H1 (cell line): ENCODE measurements at regions not wholly inside any gene's neighbourhood (a gene's known extent, or its start where the extent isn't known, plus 50 kb on each side); places are given as distances from the start of the nearest gene placed in this dataset.
A peak's percentile ranks its signal among the peaks of the same experiment; 100 is the strongest.

Experiments
- CTCF ChIA-PET: fragments of 300-600 bp; sonication (Branson Sonifier 250); formaldehyde crosslinking; loops from one replicate; lab custom pipeline; 2021; ENCODE audit not compliant: partially characterized antibody; lab: Charles Lee
- POLR2A ChIA-PET: fragments of 300-600 bp; sonication (Branson Sonifier 250); formaldehyde crosslinking; loops from one replicate; lab custom pipeline; 2021; ENCODE audit warnings: inconsistent platforms; ENCODE audit not compliant: partially characterized antibody; lab: Charles Lee
- DNase-seq, 2 experiments: peaks; one replicate each; pipeline versions ENCODE4 v3.0.0 to v3.0.0-alpha.2; 2010 to 2022; ENCODE audit warnings: low spot score in 2 of 2, low read depth in 1 of 2, mixed read lengths in 1 of 2
- FAIRE-seq: peaks from 2 replicates; lab custom pipeline; 2011; peaks lifted over from hg19 to GRCh38; lab: Jason Lieb, UNC
- H2AFZ ChIP-seq: 2 replicates; pipeline ENCODE4 v1.8.1; 2012; ENCODE audit warnings: low read length, inconsistent platforms
- H2AK5ac ChIP-seq: 2 replicates; pipeline ENCODE4 v1.6.1; 2013; ENCODE audit warnings: low read depth, low read length
- H2BK120ac ChIP-seq: replicated peaks from 2 replicates; pipeline ENCODE3; 2013; ENCODE audit warnings: low read depth, low read length, inconsistent platforms
- H2BK12ac ChIP-seq: 2 replicates; pipeline ENCODE4 v1.6.1; 2013; ENCODE audit warnings: low read depth, low read length
- H2BK15ac ChIP-seq: 2 replicates; pipeline ENCODE4 v1.6.1; 2013; ENCODE audit warnings: low read length
- H2BK20ac ChIP-seq: 2 replicates; pipeline ENCODE4 v1.6.1; 2013; ENCODE audit warnings: low read length
- H2BK5ac ChIP-seq: 2 replicates; pipeline ENCODE4 v1.6.1; 2013; ENCODE audit warnings: low read depth, low read length
- H3K14ac ChIP-seq: 2 replicates; pipeline ENCODE4 v1.6.1; 2013; ENCODE audit warnings: inconsistent platforms; ENCODE audit not compliant: insufficient read length
- H3K18ac ChIP-seq: 2 replicates; pipeline ENCODE4 v1.6.1; 2013; ENCODE audit warnings: low read length; ENCODE audit errors: extremely low read depth
- H3K23ac ChIP-seq: 2 replicates; pipeline ENCODE4 v1.6.1; 2013; ENCODE audit warnings: inconsistent platforms; ENCODE audit not compliant: insufficient read length
- H3K23me2 ChIP-seq: 2 replicates; pipeline ENCODE4 v1.6.1; 2013; ENCODE audit warnings: low read depth, low read length
- H3K27ac ChIP-seq: 2 replicates; pipeline ENCODE4 v1.6.1; 2011; ENCODE audit warnings: low read depth, low read length, inconsistent platforms
- H3K27me3 ChIP-seq, 4 experiments: replicated peaks in 1 of 4; 1 replicate in 1 of 4; 2 replicates in 3 of 4; pipeline versions ENCODE4 v1.6.1 to v1.8.1; 2011 to 2013; ENCODE audit warnings: low read length in 3 of 4, mild to moderate bottlenecking in 3 of 4, inconsistent platforms in 2 of 4, mixed read lengths in 2 of 4, moderate library complexity in 1 of 4; ENCODE audit not compliant: control insufficient read depth in 3 of 4, insufficient read depth in 3 of 4; ENCODE audit errors: extremely low read depth in 1 of 4
- H3K36me3 ChIP-seq, 4 experiments: 2 replicates each; pipeline versions ENCODE4 v1.6.1 to v1.8.1; 2011 to 2013; ENCODE audit warnings: mild to moderate bottlenecking in 4 of 4, low read length in 3 of 4, moderate library complexity in 2 of 4, control low read depth in 1 of 4, inconsistent platforms in 1 of 4; ENCODE audit not compliant: insufficient read depth in 4 of 4, control insufficient read depth in 2 of 4
- H3K4ac ChIP-seq: replicated peaks from 2 replicates; pipeline ENCODE3; 2013; ENCODE audit warnings: low read length, low read depth, mixed read lengths, inconsistent platforms; ENCODE audit not compliant: insufficient read length
- H3K4me1 ChIP-seq, 4 experiments: replicated peaks in 1 of 4; 1 replicate in 1 of 4; 2 replicates in 3 of 4; pipeline versions ENCODE4 v1.6.1 to v1.8.1; 2011 to 2013; ENCODE audit warnings: low read length in 3 of 4, inconsistent platforms in 2 of 4, mixed read lengths in 1 of 4; ENCODE audit not compliant: insufficient read depth in 4 of 4, control insufficient read depth in 3 of 4
- H3K4me2 ChIP-seq, 2 experiments: 2 replicates each; pipeline versions ENCODE4 v1.6.1 to v1.8.1; 2011 to 2013; ENCODE audit warnings: low read depth in 2 of 2, low read length in 2 of 2, control low read depth in 1 of 2, inconsistent platforms in 1 of 2, mild to moderate bottlenecking in 1 of 2; ENCODE audit not compliant: insufficient read depth in 1 of 2
- H3K4me3 ChIP-seq, 4 experiments: fragments of 200-600, 300-600 bp in 1 of 4; sonication (generic), shearing (Covaris generic), sonication (Bioruptor Twin) in 1 of 4; 2 replicates each; pipeline versions ENCODE4 v1.5.1 to v1.8.1; 2011 to 2016; ENCODE audit warnings: low read length in 4 of 4, low read depth in 3 of 4, control low read depth in 2 of 4, inconsistent platforms in 2 of 4, mild to moderate bottlenecking in 2 of 4, mixed read lengths in 1 of 4, moderate library complexity in 1 of 4; ENCODE audit not compliant: insufficient read depth in 2 of 4; ENCODE audit errors: extremely low read depth in 1 of 4
- H3K56ac ChIP-seq: replicated peaks from 2 replicates; pipeline ENCODE3; 2013; ENCODE audit warnings: low read depth, mild to moderate bottlenecking, mixed read lengths, low read length, inconsistent platforms; ENCODE audit not compliant: insufficient read length
- H3K79me1 ChIP-seq: 2 replicates; pipeline ENCODE4 v1.6.1; 2013; ENCODE audit warnings: low read depth, low read length, control low read depth
- H3K79me2 ChIP-seq, 2 experiments: 2 replicates each; pipeline versions ENCODE4 v1.6.1 to v1.8.1; 2012 to 2013; ENCODE audit warnings: low read length in 2 of 2, mild to moderate bottlenecking in 2 of 2, inconsistent platforms in 1 of 2; ENCODE audit not compliant: insufficient read depth in 2 of 2, control insufficient read depth in 1 of 2
- H3K9ac ChIP-seq, 4 experiments: replicated peaks in 1 of 4; 1 replicate in 1 of 4; 2 replicates in 3 of 4; pipeline versions ENCODE4 v1.6.1 to v1.8.1; 2011 to 2013; ENCODE audit warnings: low read depth in 3 of 4, low read length in 3 of 4, control low read depth in 2 of 4, mild to moderate bottlenecking in 2 of 4, moderate library complexity in 2 of 4, inconsistent platforms in 1 of 4; ENCODE audit errors: extremely low read depth in 1 of 4
- H3K9me3 ChIP-seq, 2 experiments: 2 replicates each; pipeline versions ENCODE4 v1.6.1 to v1.8.1; 2012 to 2013; ENCODE audit warnings: mild to moderate bottlenecking in 2 of 2, moderate library complexity in 2 of 2, control low read depth in 1 of 2, inconsistent platforms in 1 of 2, low read depth in 1 of 2, low read length in 1 of 2, mixed read lengths in 1 of 2; ENCODE audit not compliant: insufficient read depth in 2 of 2
- H4K20me1 ChIP-seq, 2 experiments: replicated peaks in 1 of 2; 2 replicates each; pipeline versions ENCODE3 to v1.8.1; 2011 to 2013; ENCODE audit warnings: inconsistent platforms in 2 of 2, low read length in 2 of 2, mild to moderate bottlenecking in 1 of 2; ENCODE audit not compliant: insufficient read depth in 2 of 2, control insufficient read depth in 1 of 2
- H4K5ac ChIP-seq: 2 replicates; pipeline ENCODE4 v1.6.1; 2013; ENCODE audit warnings: low read length, low read depth, mixed read lengths, inconsistent platforms; ENCODE audit not compliant: insufficient read length
- H4K8ac ChIP-seq: 2 replicates; pipeline ENCODE4 v1.8.0; 2013; ENCODE audit warnings: mild to moderate bottlenecking, moderate library complexity, low read length, inconsistent platforms; ENCODE audit not compliant: insufficient read depth; ENCODE audit errors: extremely low read depth
- H4K91ac ChIP-seq: replicated peaks from 2 replicates; pipeline ENCODE3; 2013; ENCODE audit warnings: low read length, mixed read lengths, inconsistent platforms; ENCODE audit not compliant: insufficient read length
- BACH1 ChIP-seq: IDR thresholded peaks from 2 replicates; pipeline ENCODE4 v1.6.1; 2012; ENCODE audit warnings: low read length, improper control_type of control experiment
- CHD1 ChIP-seq: IDR thresholded peaks from 2 replicates; pipeline ENCODE4 v1.6.1; 2012; ENCODE audit warnings: low read depth, low read length, improper control_type of control experiment
- CREB1 ChIP-seq: IDR thresholded peaks from 2 replicates; pipeline ENCODE4 v1.6.1; 2012; ENCODE audit warnings: inconsistent platforms
- EP300 ChIP-seq, 2 experiments: IDR thresholded peaks; 1 replicate in 1 of 2; 2 replicates in 1 of 2; pipeline ENCODE4 v1.6.1; 2011 to 2012; ENCODE audit warnings: low read depth in 2 of 2, low read length in 2 of 2, mild to moderate bottlenecking in 2 of 2, borderline replicate concordance in 1 of 2, inconsistent platforms in 1 of 2, moderate library complexity in 1 of 2
- GABPA ChIP-seq: IDR thresholded peaks from 2 replicates; pipeline ENCODE4 v1.6.1; 2011; ENCODE audit warnings: mild to moderate bottlenecking, low read length, moderate library complexity, borderline replicate concordance; ENCODE audit not compliant: insufficient read depth
- HDAC2 ChIP-seq, 2 experiments: fragments of 300-600 bp in 1 of 2; sonication (generic) in 1 of 2; IDR thresholded peaks; 2 replicates each; pipeline ENCODE4 v1.6.1; 2011 to 2012; ENCODE audit warnings: low read depth in 2 of 2, low read length in 2 of 2, mild to moderate bottlenecking in 2 of 2, moderate library complexity in 2 of 2, borderline replicate concordance in 1 of 2, inconsistent platforms in 1 of 2
- NANOG ChIP-seq: IDR thresholded peaks from 2 replicates; pipeline ENCODE4 v1.6.1; 2011; ENCODE audit warnings: low read length, low read depth, mild to moderate bottlenecking, inconsistent platforms; ENCODE audit not compliant: insufficient read depth, poor library complexity, severe bottlenecking
- POU5F1 ChIP-seq: IDR thresholded peaks from 2 replicates; pipeline ENCODE4 v1.6.1; 2011; ENCODE audit warnings: low read depth, mild to moderate bottlenecking, low read length, moderate library complexity
- RAD21 ChIP-seq, 2 experiments: IDR thresholded peaks in 1 of 2; conservative IDR thresholded peaks in 1 of 2; 2 replicates each; pipeline ENCODE4 v1.6.1; 2011; ENCODE audit warnings: low read depth in 2 of 2, low read length in 2 of 2, improper control_type of control experiment in 1 of 2, inconsistent platforms in 1 of 2, mild to moderate bottlenecking in 1 of 2, moderate library complexity in 1 of 2
- RFX5 ChIP-seq: IDR thresholded peaks from 2 replicates; pipeline ENCODE4 v1.6.1; 2011; ENCODE audit warnings: low read depth, low read length, improper control_type of control experiment, borderline replicate concordance
- SRF ChIP-seq: IDR thresholded peaks from 2 replicates; pipeline ENCODE4 v1.6.1; 2011; ENCODE audit warnings: mild to moderate bottlenecking, low read depth, low read length, moderate library complexity
- TAF1 ChIP-seq: IDR thresholded peaks from 2 replicates; pipeline ENCODE4 v1.6.1; 2011; ENCODE audit warnings: mild to moderate bottlenecking, low read depth, low read length
- WGBS, 2 experiments: shearing (Covaris generic) in 1 of 2; methylation state at CpG; one replicate each; pipeline versions ENCODE4 v1.1.6 to v1.1.7; 2013 to 2015; ENCODE audit warnings: low lambda C conversion rate in 2 of 2, mixed read lengths in 2 of 2, inconsistent platforms in 1 of 2, low coverage in 1 of 2, missing lambda C conversion rate in 1 of 2; ENCODE audit not compliant: insufficient replicate concordance in 2 of 2, insufficient coverage in 1 of 2, insufficient read length in 1 of 2; ENCODE audit errors: extremely low coverage in 1 of 2, missing lambda C conversion rate in 1 of 2; 5-methylcytosine and 5-hydroxymethylcytosine counted together
- TF ChIP-seq, protein P1 (sequence below): IDR thresholded peaks from 2 replicates; pipeline ENCODE4 v1.6.1; 2011; ENCODE audit warnings: low read depth, mild to moderate bottlenecking, low read length; ENCODE audit not compliant: insufficient read depth

GRCh38 chr2:19187323-19188020, 171.0 kb downstream of the OSR1 start:
- Histone ChIP-seq H4K8ac (no peak overlapping the region), H3K4me3 (no peak overlapping the region), H3K9ac (no peak overlapping the region), H4K20me1 (no peaks in the 10 kb centered on the region), H2AFZ (no peak overlapping the region), H3K36me3 (no peaks in the 10 kb centered on the region), H2AK5ac (0 out of 2 replicates have a peak overlapping the region, but pooled peaks have one; percentile 53), H2BK12ac (no peak overlapping the region), H4K5ac (no peak overlapping the region), H3K23ac (no peak overlapping the region), H3K9me3 (no peaks in the 10 kb centered on the region), H3K27ac (no peak overlapping the region), H3K4me1 (no peaks in the 10 kb centered on the region), H2BK5ac (no peak overlapping the region), H3K27me3 (no peaks in the 10 kb centered on the region), H3K79me1 (no peaks in the 10 kb centered on the region), H3K56ac (no peak overlapping the region), H2BK120ac (no peak overlapping the region), H4K91ac (no peak overlapping the region), H3K79me2 (no peaks in the 10 kb centered on the region), H3K14ac (no peak overlapping the region), H3K18ac (no peak overlapping the region), H2BK20ac (no peak overlapping the region), H3K4ac (no peak overlapping the region), H3K23me2 (no peaks in the 10 kb centered on the region), H3K4me2 (no peak overlapping the region), H2BK15ac (no peak overlapping the region)
- FAIRE-seq (no peak), DNase-seq (no peak)
- WGBS, 2 experiments = 86% methylated on average over 5 of the region's 5 CpGs; no CpG with 5 or more reads in 1 of the 2 experiments
- CTCF ChIA-PET = no interaction called here
- POLR2A ChIA-PET = no interaction called here
- TF ChIP-seq EP300 (IDR thresholded peaks at IDR 0.05; ENCODE audit: borderline replicate concordance in 1 of 2, low read depth in 2 of 2, low read length in 2 of 2) = no peak
- no peak for TF ChIP-seq BACH1
- TF ChIP-seq, protein P1, sequence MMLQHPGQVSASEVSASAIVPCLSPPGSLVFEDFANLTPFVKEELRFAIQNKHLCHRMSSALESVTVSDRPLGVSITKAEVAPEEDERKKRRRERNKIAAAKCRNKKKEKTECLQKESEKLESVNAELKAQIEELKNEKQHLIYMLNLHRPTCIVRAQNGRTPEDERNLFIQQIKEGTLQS = no peak
- no peak for TF ChIP-seq GABPA
- TF ChIP-seq TAF1 = no peak
- no peak for TF ChIP-seq CHD1
- no peak for TF ChIP-seq CREB1
- TF ChIP-seq SRF = no peak
- no peak for TF ChIP-seq POU5F1
- no peak for TF ChIP-seq NANOG
- TF ChIP-seq RAD21 (IDR thresholded peaks at IDR 0.05 in 1 of 2, conservative IDR thresholded peaks at IDR 0.05 in 1 of 2; ENCODE audit: low read depth in 2 of 2, low read length in 2 of 2) = no peak
- no peak for TF ChIP-seq RFX5
- TF ChIP-seq HDAC2 (IDR thresholded peaks at IDR 0.05; ENCODE audit: borderline replicate concordance in 1 of 2, low read depth in 2 of 2, low read length in 2 of 2) = no peak
